HCT116 (cell line): ENCODE measurements at regions not wholly inside any gene's neighbourhood (a gene's known extent, or its start where the extent isn't known, plus 50 kb on each side); places are given as distances from the start of the nearest gene placed in this dataset.
A peak's percentile ranks its signal among the peaks of the same experiment; 100 is the strongest.
"Not testable (repeated sequence)": the region's sequence is repeated elsewhere in the genome, so short reads cannot be mapped to it uniquely, and the experiment has no call there.

Experiments used
- ATAC-seq: fragments of 200-7000 bp; cut with Tn5 transposase; 2 replicates; pipeline ENCODE4 v1.9.1; 2020; ENCODE audit warnings: mild to moderate bottlenecking, moderate library complexity
- BruUV-seq: library from RNA; stranded (reverse); fragments of 400-500 nt; replicated peaks from 2 replicates; lab custom pipeline; 2021; lab: Mats Ljungman, UMichigan
- CTCF ChIA-PET: fragments of 300-600 bp; sonication (Branson Sonifier 250); formaldehyde crosslinking; loops from one replicate; lab custom pipeline; 2021; ENCODE audit warnings: antibody characterized with exemption; lab: Charles Lee
- POLR2A ChIA-PET: fragments of 300-600, 350-600 bp; sonication (Branson Sonifier 250); formaldehyde crosslinking; loops from one replicate; lab custom pipeline; 2021; ENCODE audit warnings: antibody characterized with exemption; lab: Charles Lee
- RAD21 ChIA-PET, 2 experiments: fragments of 300-600 bp; sonication (Branson Sonifier 250); formaldehyde crosslinking; loops; one replicate each; lab custom pipeline; 2023; ENCODE audit warnings: low total read pairs in 2 of 2; ENCODE audit not compliant: uncharacterized antibody in 2 of 2, unreplicated experiment in 2 of 2, low non-redundant PET in 1 of 2; lab: Charles Lee
- DNase-seq: peaks from one replicate; pipeline ENCODE4 v3.0.0-alpha.2; 2010; ENCODE audit warnings: low read depth, low spot score
- H2AFZ ChIP-seq: fragments of 200-600 bp; shearing (Covaris generic), sonication (generic); 2 replicates; pipeline ENCODE4 v1.6.1; 2017; ENCODE audit warnings: low read depth, mixed run types, mixed read lengths, antibody characterized with exemption, low read length; ENCODE audit not compliant: poor library complexity, severe bottlenecking
- H3K27ac ChIP-seq: 2 replicates; pipeline ENCODE4 v1.5.1; 2012; ENCODE audit warnings: low read depth, low read length
- H3K27me3 ChIP-seq: fragments of 200-600 bp; sonication (generic); 2 replicates; pipeline ENCODE4 v1.6.1; 2016; ENCODE audit warnings: mixed run types, low read length, mixed read lengths; ENCODE audit not compliant: insufficient read depth
- H3K36me3 ChIP-seq, 2 experiments: fragments of 200-500 bp in 1 of 2; fragments of 200-600 bp in 1 of 2; sonication (Bioruptor generic) in 1 of 2; sonication (generic) in 1 of 2; 2 replicates each; pipeline versions ENCODE4 v1.5.1 to v1.6.1; 2014 to 2016; ENCODE audit warnings: low read length in 2 of 2, inconsistent platforms in 1 of 2, mixed read lengths in 1 of 2, mixed run types in 1 of 2; ENCODE audit not compliant: insufficient read depth in 2 of 2, control insufficient read depth in 1 of 2
- H3K4me1 ChIP-seq, 2 experiments: fragments of 200-600 bp in 1 of 2; sonication (generic) in 1 of 2; 2 replicates each; pipeline versions ENCODE4 v1.5.1 to v1.6.1; 2012 to 2017; ENCODE audit warnings: low read length in 2 of 2, inconsistent platforms in 1 of 2, mild to moderate bottlenecking in 1 of 2, mixed read lengths in 1 of 2, mixed run types in 1 of 2, moderate library complexity in 1 of 2; ENCODE audit not compliant: insufficient read depth in 2 of 2, control insufficient read depth in 1 of 2
- H3K4me2 ChIP-seq: fragments of 200-600 bp; sonication (generic); 2 replicates; pipeline ENCODE4 v1.6.1; 2017; ENCODE audit warnings: mixed run types, low read length, mixed read lengths
- H3K4me3 ChIP-seq, 2 experiments: fragments of 200-600 bp in 1 of 2; sonication (generic) in 1 of 2; replicated peaks in 1 of 2; 2 replicates each; pipeline ENCODE4 v1.5.1; 2011 to 2016; ENCODE audit warnings: low read length in 2 of 2, control low read depth in 1 of 2, low read depth in 1 of 2, mild to moderate bottlenecking in 1 of 2, mixed read lengths in 1 of 2, mixed run types in 1 of 2
- H3K79me2 ChIP-seq: fragments of 200-600 bp; sonication (generic); 2 replicates; pipeline ENCODE4 v1.6.1; 2017; ENCODE audit warnings: mild to moderate bottlenecking, mixed run types, low read length, moderate library complexity, mixed read lengths; ENCODE audit not compliant: insufficient read depth
- H3K9ac ChIP-seq: fragments of 200-600 bp; sonication (generic); 2 replicates; pipeline ENCODE4 v1.6.1; 2016; ENCODE audit warnings: low read length, mixed read lengths
- H3K9me2 ChIP-seq: fragments of 200-600 bp; sonication (generic), shearing (Covaris generic); 2 replicates; pipeline ENCODE4 v1.6.1; 2017; ENCODE audit warnings: mixed run types, mild to moderate bottlenecking, moderate library complexity; ENCODE audit not compliant: insufficient read depth
- H3K9me3 ChIP-seq, 2 experiments: fragments of 200-500 bp in 1 of 2; fragments of 200-600 bp in 1 of 2; sonication (Bioruptor generic) in 1 of 2; sonication (generic) in 1 of 2; 2 replicates each; pipeline ENCODE4 v1.6.1; 2014 to 2017; ENCODE audit warnings: low read length in 2 of 2, mixed read lengths in 2 of 2, inconsistent platforms in 1 of 2, low read depth in 1 of 2, mild to moderate bottlenecking in 1 of 2, mixed run types in 1 of 2, moderate library complexity in 1 of 2; ENCODE audit not compliant: control insufficient read depth in 1 of 2, insufficient read depth in 1 of 2
- H4K20me1 ChIP-seq: fragments of 200-600 bp; sonication (generic), shearing (Covaris generic); 2 replicates; pipeline ENCODE4 v1.6.1; 2017; ENCODE audit warnings: mixed run types, mild to moderate bottlenecking, moderate library complexity; ENCODE audit not compliant: insufficient read depth
- CBX3 ChIP-seq: IDR thresholded peaks from 2 replicates; pipeline ENCODE4 v1.6.1; 2012; ENCODE audit warnings: low read depth
- CEBPB ChIP-seq: IDR thresholded peaks from 2 replicates; pipeline ENCODE4 v1.6.1; 2012; ENCODE audit warnings: low read depth
- ELF1 ChIP-seq: IDR thresholded peaks from 2 replicates; pipeline ENCODE4 v1.6.1; 2012; ENCODE audit warnings: low read depth, borderline replicate concordance
- FOSL1 ChIP-seq: IDR thresholded peaks from 2 replicates; pipeline ENCODE4 v1.6.1; 2012; ENCODE audit warnings: low read depth
- JUND ChIP-seq: IDR thresholded peaks from 2 replicates; pipeline ENCODE4 v1.6.1; 2012
- SP1 ChIP-seq: IDR thresholded peaks from 2 replicates; pipeline ENCODE4 v1.6.1; 2012; ENCODE audit warnings: low read depth
- TCF7L2 ChIP-seq: IDR thresholded peaks from 2 replicates; pipeline ENCODE4 v1.7.0; 2011; ENCODE audit warnings: borderline replicate concordance, inconsistent platforms; ENCODE audit not compliant: insufficient read depth, insufficient read length; ENCODE audit errors: extremely low read depth
- intact Hi-C: fragments of 100-400 bp; cut with micrococcal nuclease; formaldehyde crosslinking; loops from 2 replicates; pipeline ENCODE4 v1.10.0; 2022

- no peaks in the 10 kb centered on the region for H4K20me1 ChIP-seq
- ATAC-seq (peak; percentile 32; the same call in 1 of the 2 replicates), DNase-seq (peak; percentile 24)
- no peaks in the 10 kb centered on the region for H3K27me3 ChIP-seq
- no peaks in the 10 kb centered on the region for H3K36me3 ChIP-seq
- TF ChIP-seq FOSL1 (no peak; the same call in 1 of the 2 replicates), CBX3 (0 out of 2 replicates have a peak, but pooled peaks have one; percentile 32), SP1 (peak; percentile 47), CEBPB (peak; percentile 39; the same call in 1 of the 2 replicates), JUND (peak; percentile 48; the same call in 1 of the 2 replicates), TCF7L2 (peak; percentile 63), ELF1 (no peak)
- H3K9me3 ChIP-seq, result no peaks in the 10 kb centered on the region
- intact Hi-C loops, result no loop called here
- peaks cover 3 to 14% of the 10 kb centered on the region in 2 experiments; a peak in 3 of 4 replicates for H3K4me1 ChIP-seq
- CTCF ChIA-PET, result no interaction called here
- H3K9me2 ChIP-seq, result no peaks in the 10 kb centered on the region
- POLR2A ChIA-PET, result interaction anchor here (1.1 kb wide), 1 partner anchor 10 kb away, joined by 3 read pairs; no protein-coding TSS in a partner anchor
- no peak overlapping the region; a peak in 1 of 4 replicates for H3K4me3 ChIP-seq
- RAD21 ChIA-PET, result no interaction called here
- H3K4me2 ChIP-seq, result peak overlapping the region; percentile 34
- H2AFZ ChIP-seq, result no peak overlapping the region
- no peaks in the 10 kb centered on the region for H3K79me2 ChIP-seq
- H3K27ac ChIP-seq, result no peak overlapping the region
- no TSS peak for BruUV-seq
- H3K9ac ChIP-seq, result no peak overlapping the region
Measured at GRCh38 chr4:110869862-110870572, 247.1 kb upstream of the PITX2 start.

- H3K79me2 ChIP-seq, RAD21 ChIA-PET, H3K27ac ChIP-seq, H3K9ac ChIP-seq, H4K20me1 ChIP-seq, CTCF ChIA-PET, H3K4me2 ChIP-seq, H3K9me3 ChIP-seq, intact Hi-C loops, DNase-seq, ATAC-seq, BruUV-seq, POLR2A ChIA-PET, H3K27me3 ChIP-seq, H3K36me3 ChIP-seq, H3K4me3 ChIP-seq, H3K9me2 ChIP-seq, H2AFZ ChIP-seq: not testable (repeated sequence)
- H3K4me1 ChIP-seq, result peaks cover 0 to 18% of the 10 kb centered on the region in 2 experiments; a peak in 2 of 4 replicates
Measured at GRCh38 chr4:110876214-110876613, 253.3 kb upstream of the PITX2 start.
